ENCODE measurements at regions not wholly inside any gene's neighbourhood (a gene's known extent, or its start where the extent isn't known, plus 50 kb on each side); places are given as distances from the start of the nearest gene placed in this dataset.

DNA sequence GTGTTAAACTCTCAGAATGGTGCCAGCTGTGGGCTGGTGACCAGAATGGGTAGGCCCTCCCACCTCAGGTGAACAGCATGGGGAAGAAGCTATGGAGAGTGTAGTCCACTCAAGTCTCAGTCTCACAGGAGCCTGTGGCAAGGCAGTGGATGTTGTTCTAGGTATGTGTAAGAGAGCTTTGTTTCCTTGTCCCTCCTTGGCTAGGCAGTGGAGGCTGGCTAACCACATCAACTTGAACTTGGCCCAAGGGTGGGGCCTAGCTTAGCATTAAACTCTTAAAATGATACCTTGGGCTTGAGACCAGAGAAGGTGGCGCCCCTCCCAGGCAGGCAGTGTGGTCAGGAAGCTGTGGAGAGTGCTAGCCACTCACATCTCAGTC, 53.2 kb upstream of the SLC4A10 start:
- no peaks in the 10 kb centered on the region for H3K4me1 ChIP-seq
- H3K4me3 ChIP-seq (ENCODE audit: low read depth, low read length), result no peak overlapping the region
- no peak for DNase-seq
- TF ChIP-seq, protein P1, sequence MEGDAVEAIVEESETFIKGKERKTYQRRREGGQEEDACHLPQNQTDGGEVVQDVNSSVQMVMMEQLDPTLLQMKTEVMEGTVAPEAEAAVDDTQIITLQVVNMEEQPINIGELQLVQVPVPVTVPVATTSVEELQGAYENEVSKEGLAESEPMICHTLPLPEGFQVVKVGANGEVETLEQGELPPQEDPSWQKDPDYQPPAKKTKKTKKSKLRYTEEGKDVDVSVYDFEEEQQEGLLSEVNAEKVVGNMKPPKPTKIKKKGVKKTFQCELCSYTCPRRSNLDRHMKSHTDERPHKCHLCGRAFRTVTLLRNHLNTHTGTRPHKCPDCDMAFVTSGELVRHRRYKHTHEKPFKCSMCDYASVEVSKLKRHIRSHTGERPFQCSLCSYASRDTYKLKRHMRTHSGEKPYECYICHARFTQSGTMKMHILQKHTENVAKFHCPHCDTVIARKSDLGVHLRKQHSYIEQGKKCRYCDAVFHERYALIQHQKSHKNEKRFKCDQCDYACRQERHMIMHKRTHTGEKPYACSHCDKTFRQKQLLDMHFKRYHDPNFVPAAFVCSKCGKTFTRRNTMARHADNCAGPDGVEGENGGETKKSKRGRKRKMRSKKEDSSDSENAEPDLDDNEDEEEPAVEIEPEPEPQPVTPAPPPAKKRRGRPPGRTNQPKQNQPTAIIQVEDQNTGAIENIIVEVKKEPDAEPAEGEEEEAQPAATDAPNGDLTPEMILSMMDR (IDR thresholded peaks at IDR 0.05; ENCODE audit: low read depth, low read length), result no peak
- no peaks in the 10 kb centered on the region for H3K36me3 ChIP-seq
- H3K9me3 ChIP-seq, result no peaks in the 10 kb centered on the region
- H3K27me3 ChIP-seq, result no peaks in the 10 kb centered on the region

All from BE2C (cell line).